VCaP (cell line): ENCODE measurements at regions not wholly inside any gene's neighbourhood (a gene's known extent, or its start where the extent isn't known, plus 50 kb on each side); places are given as distances from the start of the nearest gene placed in this dataset.

Experiments
- H3K27ac ChIP-seq: fragments of 450-650 bp; 2 replicates; pipeline ENCODE4 v1.5.1; 2017
- CTCF ChIP-seq: fragments of 450-650 bp; conservative IDR thresholded peaks from 2 replicates; pipeline ENCODE4 v1.5.1; 2017; ENCODE audit warnings: mild to moderate bottlenecking, moderate library complexity

- no peak for TF ChIP-seq CTCF
- H3K27ac ChIP-seq = no peak overlapping the region
These were observed 1186.3 kb upstream of the FLRT2 start for GRCh38 chr14:84343656-84344055.

- TF ChIP-seq CTCF = no peak
- no peak overlapping the region for H3K27ac ChIP-seq
These were observed 1178.3 kb upstream of the FLRT2 start for GRCh38 chr14:84351646-84352045.

- no peak overlapping the region for H3K27ac ChIP-seq
- no peak for TF ChIP-seq CTCF
These were observed 1168.5 kb upstream of the FLRT2 start for GRCh38 chr14:84361476-84361875.

- TF ChIP-seq CTCF = no peak
- H3K27ac ChIP-seq = no peak overlapping the region
These were observed 1154.7 kb upstream of the FLRT2 start for GRCh38 chr14:84375235-84375634.

- no peak overlapping the region for H3K27ac ChIP-seq
- no peak for TF ChIP-seq CTCF
These were observed 1139.9 kb upstream of the FLRT2 start for GRCh38 chr14:84390010-84390409.

GRCh38 chr14:84397631-84398030 lies 1132.3 kb upstream of the FLRT2 start:
- TF ChIP-seq CTCF = no peak
- no peak overlapping the region for H3K27ac ChIP-seq

GRCh38 chr14:84399296-84399910 lies 1130.5 kb upstream of the FLRT2 start:
- TF ChIP-seq CTCF = no peak

More at GRCh38 chr14:84399296-84399910, 1130.5 kb upstream of the FLRT2 start:
- no peak overlapping the region for H3K27ac ChIP-seq
